GM12878 (cell line): ENCODE measurements at regions not wholly inside any gene's neighbourhood (a gene's known extent, or its start where the extent isn't known, plus 50 kb on each side); places are given as distances from the start of the nearest gene placed in this dataset.

Source experiments
- CTCF ChIP-seq, 3 experiments: IDR thresholded peaks in 2 of 3; conservative IDR thresholded peaks in 1 of 3; 2 replicates each; pipeline ENCODE4 v1.5.1; 2011; ENCODE audit warnings: low read depth in 3 of 3, low read length in 3 of 3, mild to moderate bottlenecking in 3 of 3, control low read depth in 2 of 3, moderate library complexity in 2 of 3, inconsistent platforms in 1 of 3, mixed read lengths in 1 of 3; ENCODE audit not compliant: control insufficient read depth in 2 of 3, insufficient read depth in 1 of 3; ENCODE audit errors: extremely low read depth in 1 of 3
- EP300 ChIP-seq, 2 experiments: fragments of 150-350 bp in 1 of 2; IDR thresholded peaks; 2 replicates each; pipeline ENCODE4 v1.6.1; 2011 to 2012; ENCODE audit warnings: low read depth in 2 of 2, low read length in 2 of 2, borderline replicate concordance in 1 of 2, improper control_type of control experiment in 1 of 2, inconsistent platforms in 1 of 2; ENCODE audit not compliant: control insufficient read depth in 1 of 2
- GABPA ChIP-seq: IDR thresholded peaks from 2 replicates; pipeline ENCODE4 v1.6.1; 2014; ENCODE audit warnings: antibody characterized with exemption, low read depth, mild to moderate bottlenecking, inconsistent platforms
- IKZF1 ChIP-seq: fragments of 450-650 bp; conservative IDR thresholded peaks from 2 replicates; pipeline ENCODE4 v1.6.1; 2017; ENCODE audit warnings: antibody characterized with exemption, mild to moderate bottlenecking
- JUND ChIP-seq: IDR thresholded peaks from 2 replicates; pipeline ENCODE4 v1.6.1; 2012; ENCODE audit warnings: low read depth, mild to moderate bottlenecking, low read length, improper control_type of control experiment, moderate library complexity
- ZNF24 ChIP-seq: fragments of 450-650 bp; IDR thresholded peaks from 2 replicates; pipeline ENCODE4 v1.6.1; 2017; ENCODE audit warnings: antibody characterized with exemption, mild to moderate bottlenecking
- ZZZ3 ChIP-seq: IDR thresholded peaks from 2 replicates; pipeline ENCODE4 v1.6.1; 2011; ENCODE audit warnings: low read depth; ENCODE audit not compliant: control insufficient read depth, insufficient read length
- TF ChIP-seq, protein P1 (sequence below): fragments of 450-650 bp; IDR thresholded peaks from 2 replicates; pipeline ENCODE4 v1.6.1; 2017; ENCODE audit warnings: mild to moderate bottlenecking

DNA sequence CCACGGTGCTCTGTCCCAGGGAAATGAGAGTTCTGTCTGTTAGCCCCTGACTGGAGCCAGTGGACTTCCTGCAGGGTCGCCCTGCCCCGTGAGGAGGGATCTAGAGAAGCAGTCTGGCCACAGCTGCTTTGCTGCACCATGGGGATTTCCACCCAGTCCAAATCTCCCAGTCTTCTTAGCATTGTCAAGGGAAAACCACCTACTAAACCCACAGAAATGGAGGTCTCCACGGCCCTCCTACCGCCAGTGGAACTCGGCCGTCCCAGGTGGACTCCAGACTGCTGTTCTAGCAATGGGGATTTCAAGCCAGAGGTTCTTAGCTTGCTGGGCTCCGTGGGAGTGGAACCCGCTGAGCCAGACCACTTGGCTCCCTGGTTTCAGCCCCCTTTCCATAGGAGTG lies 133.3 kb upstream of the PCDH7 start:
- TF ChIP-seq CTCF (IDR thresholded peaks at IDR 0.05 in 2 of 3, conservative IDR thresholded peaks at IDR 0.05 in 1 of 3; ENCODE audit: control insufficient read depth in 2 of 3, extremely low read depth in 1 of 3, insufficient read depth in 1 of 3, low read depth in 3 of 3, low read length in 3 of 3): no peak
- TF ChIP-seq, protein P1, sequence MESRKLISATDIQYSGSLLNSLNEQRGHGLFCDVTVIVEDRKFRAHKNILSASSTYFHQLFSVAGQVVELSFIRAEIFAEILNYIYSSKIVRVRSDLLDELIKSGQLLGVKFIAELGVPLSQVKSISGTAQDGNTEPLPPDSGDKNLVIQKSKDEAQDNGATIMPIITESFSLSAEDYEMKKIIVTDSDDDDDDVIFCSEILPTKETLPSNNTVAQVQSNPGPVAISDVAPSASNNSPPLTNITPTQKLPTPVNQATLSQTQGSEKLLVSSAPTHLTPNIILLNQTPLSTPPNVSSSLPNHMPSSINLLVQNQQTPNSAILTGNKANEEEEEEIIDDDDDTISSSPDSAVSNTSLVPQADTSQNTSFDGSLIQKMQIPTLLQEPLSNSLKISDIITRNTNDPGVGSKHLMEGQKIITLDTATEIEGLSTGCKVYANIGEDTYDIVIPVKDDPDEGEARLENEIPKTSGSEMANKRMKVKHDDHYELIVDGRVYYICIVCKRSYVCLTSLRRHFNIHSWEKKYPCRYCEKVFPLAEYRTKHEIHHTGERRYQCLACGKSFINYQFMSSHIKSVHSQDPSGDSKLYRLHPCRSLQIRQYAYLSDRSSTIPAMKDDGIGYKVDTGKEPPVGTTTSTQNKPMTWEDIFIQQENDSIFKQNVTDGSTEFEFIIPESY: no peak
- no peak for TF ChIP-seq ZNF24
- TF ChIP-seq EP300 (IDR thresholded peaks at IDR 0.05; ENCODE audit: borderline replicate concordance in 1 of 2, control insufficient read depth in 1 of 2, low read depth in 2 of 2, low read length in 2 of 2): no peak
- no peak for TF ChIP-seq ZZZ3
- TF ChIP-seq GABPA: no peak
- TF ChIP-seq IKZF1: no peak
- TF ChIP-seq JUND: no peak
